ENCODE measurements at regions not wholly inside any gene's neighbourhood (a gene's known extent, or its start where the extent isn't known, plus 50 kb on each side); places are given as distances from the start of the nearest gene placed in this dataset.
"Not testable (repeated sequence)": the region's sequence is repeated elsewhere in the genome, so short reads cannot be mapped to it uniquely, and the experiment has no call there.

GRCh38 chr3:194257916-194258668, 93.0 kb downstream of the CPN2 start:
- in situ Hi-C loops (cut with HindIII; ENCODE audit: low sequenced_read_pairs): no loop called here
- H3K4me3 ChIP-seq (ENCODE audit: low read depth, low read length): no peak overlapping the region
- TF ChIP-seq, protein P1, sequence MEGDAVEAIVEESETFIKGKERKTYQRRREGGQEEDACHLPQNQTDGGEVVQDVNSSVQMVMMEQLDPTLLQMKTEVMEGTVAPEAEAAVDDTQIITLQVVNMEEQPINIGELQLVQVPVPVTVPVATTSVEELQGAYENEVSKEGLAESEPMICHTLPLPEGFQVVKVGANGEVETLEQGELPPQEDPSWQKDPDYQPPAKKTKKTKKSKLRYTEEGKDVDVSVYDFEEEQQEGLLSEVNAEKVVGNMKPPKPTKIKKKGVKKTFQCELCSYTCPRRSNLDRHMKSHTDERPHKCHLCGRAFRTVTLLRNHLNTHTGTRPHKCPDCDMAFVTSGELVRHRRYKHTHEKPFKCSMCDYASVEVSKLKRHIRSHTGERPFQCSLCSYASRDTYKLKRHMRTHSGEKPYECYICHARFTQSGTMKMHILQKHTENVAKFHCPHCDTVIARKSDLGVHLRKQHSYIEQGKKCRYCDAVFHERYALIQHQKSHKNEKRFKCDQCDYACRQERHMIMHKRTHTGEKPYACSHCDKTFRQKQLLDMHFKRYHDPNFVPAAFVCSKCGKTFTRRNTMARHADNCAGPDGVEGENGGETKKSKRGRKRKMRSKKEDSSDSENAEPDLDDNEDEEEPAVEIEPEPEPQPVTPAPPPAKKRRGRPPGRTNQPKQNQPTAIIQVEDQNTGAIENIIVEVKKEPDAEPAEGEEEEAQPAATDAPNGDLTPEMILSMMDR (IDR thresholded peaks at IDR 0.05; ENCODE audit: low read depth, low read length, missing control alignments): no peak
- no peak for DNase-seq (ENCODE audit: low read depth)

- DNase-seq (ENCODE audit: low read depth): peak; percentile 36
- in situ Hi-C loops (cut with HindIII; ENCODE audit: low sequenced_read_pairs): no loop called here
- TF ChIP-seq, protein P1 (IDR thresholded peaks at IDR 0.05; ENCODE audit: low read depth, low read length, missing control alignments): no peak
- H3K4me3 ChIP-seq (ENCODE audit: low read depth, low read length): no peak overlapping the region
Measured at GRCh38 chr3:194259982-194260766, 91.0 kb downstream of the CPN2 start.

GRCh38 chr3:194261581-194262063, 89.5 kb downstream of the CPN2 start:
- in situ Hi-C loops (cut with HindIII; ENCODE audit: low sequenced_read_pairs): no loop called here
- TF ChIP-seq, protein P1 (IDR thresholded peaks at IDR 0.05; ENCODE audit: low read depth, low read length, missing control alignments): no peak
- no peak for DNase-seq (ENCODE audit: low read depth)
- no peak overlapping the region for H3K4me3 ChIP-seq (ENCODE audit: low read depth, low read length)

DNA sequence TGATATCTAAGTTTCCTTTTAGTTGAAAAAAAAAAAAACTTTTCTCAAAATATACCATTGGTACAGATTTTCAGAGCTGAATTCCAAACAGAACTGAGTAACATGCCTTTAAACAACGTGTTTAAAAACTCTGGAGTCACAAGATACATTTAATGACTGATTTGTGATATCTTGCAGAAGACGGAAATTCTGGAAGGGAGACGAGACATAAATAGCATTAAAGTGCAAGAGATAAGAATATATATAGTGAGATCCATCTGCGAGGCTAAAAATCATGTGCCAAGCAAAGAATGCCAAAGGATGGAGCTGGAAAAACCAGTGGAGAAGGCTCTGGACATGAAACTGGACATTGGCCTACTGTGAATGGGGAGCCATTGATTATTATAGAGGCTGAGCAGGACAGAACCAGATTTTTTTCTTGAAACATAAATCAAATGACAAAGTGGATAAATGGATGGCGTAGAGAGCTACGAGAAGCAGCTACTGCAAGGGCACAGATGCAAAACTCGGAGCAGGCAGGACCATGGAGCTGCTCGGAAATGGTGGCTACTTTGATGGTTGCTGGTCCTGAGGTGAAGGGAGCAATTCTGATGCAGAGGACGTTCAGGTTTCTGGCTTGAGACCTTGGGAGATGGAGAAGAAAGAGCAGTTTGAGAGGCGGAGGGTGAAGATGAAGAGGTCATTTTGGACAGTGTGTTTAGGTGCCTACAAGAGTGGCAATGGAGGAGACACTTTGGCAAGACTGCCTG, 88.8 kb downstream of the CPN2 start:
- TF ChIP-seq, protein P1 (IDR thresholded peaks at IDR 0.05; ENCODE audit: low read depth, low read length, missing control alignments): no peak
- DNase-seq (ENCODE audit: low read depth): no peak
- no peak overlapping the region for H3K4me3 ChIP-seq (ENCODE audit: low read depth, low read length)
- in situ Hi-C loops (cut with HindIII; ENCODE audit: low sequenced_read_pairs): no loop called here

DNA sequence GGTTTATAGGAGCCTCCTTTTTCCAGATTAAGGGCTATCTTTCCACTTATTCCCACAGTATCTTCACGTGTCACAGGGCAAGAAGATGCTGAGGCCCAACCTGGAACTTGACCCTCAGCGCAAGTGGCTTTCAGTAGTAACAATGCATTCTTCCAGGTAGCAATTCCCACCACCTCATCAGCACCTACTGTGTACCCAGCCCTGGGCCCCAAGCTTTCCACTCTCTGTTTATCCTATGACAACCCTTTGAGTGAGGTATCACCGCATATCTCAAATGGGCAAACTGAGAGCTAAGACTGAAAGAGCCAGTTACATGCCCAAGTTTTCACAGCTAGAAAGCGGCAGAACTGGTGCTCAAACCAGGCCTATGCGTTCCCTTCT, 88.2 kb downstream of the CPN2 start:
- no peak for DNase-seq (ENCODE audit: low read depth)
- in situ Hi-C loops (cut with HindIII; ENCODE audit: low sequenced_read_pairs): no loop called here
- TF ChIP-seq, protein P1 (IDR thresholded peaks at IDR 0.05; ENCODE audit: low read depth, low read length, missing control alignments): no peak
- H3K4me3 ChIP-seq (ENCODE audit: low read depth, low read length): no peak overlapping the region

DNA sequence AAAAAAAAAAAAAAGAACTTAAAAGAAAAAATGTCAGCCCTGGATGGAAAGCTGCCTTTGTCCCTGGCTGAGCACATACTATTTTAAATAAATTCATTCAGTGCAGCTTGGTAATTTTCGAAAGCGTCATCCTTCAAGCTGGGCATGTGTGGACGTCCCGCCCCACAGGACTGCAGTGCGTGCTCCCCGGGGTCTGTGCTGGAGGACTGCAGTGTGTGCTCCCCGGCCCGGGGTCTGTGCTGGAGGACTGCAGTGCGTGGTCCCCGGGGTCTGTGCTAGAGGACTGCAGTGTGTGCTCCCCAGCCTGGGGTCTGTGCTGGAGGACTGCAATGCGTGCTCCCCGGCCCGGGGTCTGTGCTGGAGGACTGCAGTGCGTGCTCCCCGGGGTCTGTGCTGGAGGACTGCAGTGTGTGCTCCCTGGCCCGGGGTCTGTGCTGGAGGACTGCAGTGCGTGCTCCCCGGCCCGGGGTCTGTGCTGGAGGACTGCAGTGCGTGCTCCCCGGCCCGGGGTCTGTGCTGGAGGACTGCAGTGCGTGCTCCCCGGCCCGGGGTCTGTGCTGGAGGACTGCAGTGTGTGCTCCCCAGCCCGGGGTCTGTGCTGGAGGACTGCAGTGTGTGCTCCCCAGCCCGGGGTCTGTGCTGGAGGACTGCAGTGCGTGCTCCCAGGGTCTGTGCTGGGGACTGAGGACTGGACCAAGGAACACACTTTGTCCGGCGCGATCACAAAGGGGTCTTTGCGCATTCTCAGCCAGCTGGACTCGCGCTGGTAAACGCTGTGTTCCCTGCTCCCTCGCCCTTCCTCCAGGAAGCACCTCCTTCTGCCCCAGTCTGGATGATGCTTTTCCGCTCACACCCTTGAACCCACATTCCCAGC, 86.3 kb downstream of the CPN2 start:
- in situ Hi-C loops (cut with HindIII; ENCODE audit: low sequenced_read_pairs); DNase-seq (ENCODE audit: low read depth); H3K4me3 ChIP-seq (ENCODE audit: low read depth, low read length): not testable (repeated sequence)

Measured in astrocyte of the cerebellum (primary cell).